ENCODE measurements at regions not wholly inside any gene's neighbourhood (a gene's known extent, or its start where the extent isn't known, plus 50 kb on each side); places are given as distances from the start of the nearest gene placed in this dataset.

DNA sequence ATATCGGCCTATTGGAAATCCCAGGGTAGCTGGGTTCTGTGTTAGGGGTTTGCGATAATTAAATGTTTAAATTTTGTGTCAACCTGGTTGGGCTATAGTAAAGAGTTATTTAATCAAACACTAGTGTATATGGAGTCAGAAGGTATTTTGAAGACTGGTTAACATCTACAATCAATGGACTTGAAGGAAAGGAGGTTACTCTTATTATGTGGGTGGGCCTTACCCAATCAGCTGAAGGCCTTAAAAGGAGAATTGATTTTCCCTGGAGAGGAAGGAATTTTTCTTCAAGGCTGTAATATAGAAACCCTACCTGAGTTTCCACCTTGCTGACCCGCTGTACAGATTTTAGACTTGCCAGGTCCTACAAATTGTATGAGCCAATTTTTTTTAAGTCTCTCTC is 411.4 kb downstream of the IRX1 start:
- no peak overlapping the region for H3K4me3 ChIP-seq (ENCODE audit: insufficient read depth, low read depth, low read length)
- TF ChIP-seq, protein P1, sequence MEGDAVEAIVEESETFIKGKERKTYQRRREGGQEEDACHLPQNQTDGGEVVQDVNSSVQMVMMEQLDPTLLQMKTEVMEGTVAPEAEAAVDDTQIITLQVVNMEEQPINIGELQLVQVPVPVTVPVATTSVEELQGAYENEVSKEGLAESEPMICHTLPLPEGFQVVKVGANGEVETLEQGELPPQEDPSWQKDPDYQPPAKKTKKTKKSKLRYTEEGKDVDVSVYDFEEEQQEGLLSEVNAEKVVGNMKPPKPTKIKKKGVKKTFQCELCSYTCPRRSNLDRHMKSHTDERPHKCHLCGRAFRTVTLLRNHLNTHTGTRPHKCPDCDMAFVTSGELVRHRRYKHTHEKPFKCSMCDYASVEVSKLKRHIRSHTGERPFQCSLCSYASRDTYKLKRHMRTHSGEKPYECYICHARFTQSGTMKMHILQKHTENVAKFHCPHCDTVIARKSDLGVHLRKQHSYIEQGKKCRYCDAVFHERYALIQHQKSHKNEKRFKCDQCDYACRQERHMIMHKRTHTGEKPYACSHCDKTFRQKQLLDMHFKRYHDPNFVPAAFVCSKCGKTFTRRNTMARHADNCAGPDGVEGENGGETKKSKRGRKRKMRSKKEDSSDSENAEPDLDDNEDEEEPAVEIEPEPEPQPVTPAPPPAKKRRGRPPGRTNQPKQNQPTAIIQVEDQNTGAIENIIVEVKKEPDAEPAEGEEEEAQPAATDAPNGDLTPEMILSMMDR (IDR thresholded peaks at IDR 0.05; ENCODE audit: insufficient read depth, low read depth, low read length) = no peak
- TF ChIP-seq EZH2 (IDR thresholded peaks at IDR 0.05; ENCODE audit: insufficient read depth, low read length) = no peak
- FAIRE-seq (no peak), DNase-seq (ENCODE audit: low read depth) (no peak)
- Mint-ChIP-seq H3K27me3 (ENCODE audit: low read depth, unreplicated experiment) (peaks cover 5% of the 10 kb centered on the region), H3K36me3 (ENCODE audit: low read depth, unreplicated experiment) (no peaks in the 10 kb centered on the region), H3K4me1 (ENCODE audit: low read depth, unreplicated experiment) (no peaks in the 10 kb centered on the region), H3K27ac (ENCODE audit: unreplicated experiment) (no peak overlapping the region), H3K9me3 (ENCODE audit: unreplicated experiment) (no peaks in the 10 kb centered on the region), H3K4me3 (ENCODE audit: unreplicated experiment) (no peak overlapping the region)
- H3K79me2 ChIP-seq (ENCODE audit: insufficient read depth, low read length) = no peaks in the 10 kb centered on the region
- no peak overlapping the region for H3K9ac ChIP-seq (ENCODE audit: low read length)
- H3K27ac ChIP-seq (ENCODE audit: low read depth, low read length) = no peak overlapping the region
- no peak overlapping the region for H2AFZ ChIP-seq (ENCODE audit: low read depth, low read length)
- H4K20me1 ChIP-seq (ENCODE audit: insufficient read depth, low read length) = no peaks in the 10 kb centered on the region
- no peaks in the 10 kb centered on the region for H3K4me1 ChIP-seq (ENCODE audit: insufficient read depth, low read length)
- H3K27me3 ChIP-seq (ENCODE audit: insufficient read depth, low read length) = no peaks in the 10 kb centered on the region
- no peak overlapping the region for H3K4me2 ChIP-seq (ENCODE audit: low read length)
- H3K9me3 ChIP-seq (ENCODE audit: insufficient read depth, low read depth, low read length) = peaks cover 2% of the 10 kb centered on the region
- no peaks in the 10 kb centered on the region for H3K36me3 ChIP-seq (ENCODE audit: insufficient read depth, low read length)

DNA sequence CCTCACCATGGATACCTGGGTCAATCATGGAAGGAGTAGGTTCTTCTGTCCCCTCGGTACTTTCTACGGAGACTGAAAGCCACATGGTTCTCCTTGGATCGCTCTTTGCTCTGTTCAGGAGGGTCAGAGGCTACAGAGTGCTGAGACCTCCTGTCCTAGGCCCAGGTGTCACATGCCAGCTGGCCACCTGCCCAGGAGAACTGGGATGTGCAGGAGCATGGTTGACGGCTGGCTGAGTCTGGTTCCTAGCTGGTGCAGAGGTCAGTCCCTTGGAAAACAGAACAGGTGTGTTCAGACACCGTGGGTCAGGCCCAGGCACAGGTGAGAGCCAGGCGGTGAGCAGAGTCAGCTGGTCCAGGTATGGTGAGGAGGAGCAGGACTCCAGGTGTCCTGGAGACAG is 416.3 kb downstream of the IRX1 start:
- no peak overlapping the region for H3K4me3 Mint-ChIP-seq (ENCODE audit: unreplicated experiment)
- no peak for DNase-seq (ENCODE audit: low read depth)

More for the DNA sequence above, 416.3 kb downstream of the IRX1 start:
- H3K27ac ChIP-seq (ENCODE audit: low read depth, low read length) = no peak overlapping the region
- Mint-ChIP-seq H3K27ac (ENCODE audit: unreplicated experiment) (no peak overlapping the region), H3K4me1 (ENCODE audit: low read depth, unreplicated experiment) (peaks cover 6% of the 10 kb centered on the region), H3K36me3 (ENCODE audit: low read depth, unreplicated experiment) (no peaks in the 10 kb centered on the region), H3K27me3 (ENCODE audit: low read depth, unreplicated experiment) (peaks cover 4% of the 10 kb centered on the region), H3K9me3 (ENCODE audit: unreplicated experiment) (no peaks in the 10 kb centered on the region)
- no peak overlapping the region for H3K4me3 ChIP-seq (ENCODE audit: insufficient read depth, low read depth, low read length)
- FAIRE-seq = no peak
- TF ChIP-seq, protein P1 (IDR thresholded peaks at IDR 0.05; ENCODE audit: insufficient read depth, low read depth, low read length) = no peak
- no peak for TF ChIP-seq EZH2 (IDR thresholded peaks at IDR 0.05; ENCODE audit: insufficient read depth, low read length)
- H3K9me3 ChIP-seq (ENCODE audit: insufficient read depth, low read depth, low read length) = peaks cover 2% of the 10 kb centered on the region
- H3K79me2 ChIP-seq (ENCODE audit: insufficient read depth, low read length) = no peaks in the 10 kb centered on the region
- no peak overlapping the region for H3K9ac ChIP-seq (ENCODE audit: low read length)
- H3K4me2 ChIP-seq (ENCODE audit: low read length) = no peak overlapping the region
- no peaks in the 10 kb centered on the region for H4K20me1 ChIP-seq (ENCODE audit: insufficient read depth, low read length)
- H3K27me3 ChIP-seq (ENCODE audit: insufficient read depth, low read length) = no peaks in the 10 kb centered on the region
- H3K36me3 ChIP-seq (ENCODE audit: insufficient read depth, low read length) = no peaks in the 10 kb centered on the region
- H3K4me1 ChIP-seq (ENCODE audit: insufficient read depth, low read length) = no peaks in the 10 kb centered on the region
- H2AFZ ChIP-seq (ENCODE audit: low read depth, low read length) = no peak overlapping the region
